Lung (tissue), 11 donors: ENCODE measurements at regions not wholly inside any gene's neighbourhood (a gene's known extent, or its start where the extent isn't known, plus 50 kb on each side); places are given as distances from the start of the nearest gene placed in this dataset.
"Not testable (repeated sequence)": the region's sequence is repeated elsewhere in the genome, so short reads cannot be mapped to it uniquely, and the experiment has no call there.

Source experiments
- ATAC-seq: fragments of 200-7000 bp; cut with Tn5 transposase; one replicate; pipeline ENCODE4 v1.9.1; 2020; ENCODE audit warnings: moderate number of reproducible peaks; ENCODE audit not compliant: insufficient read depth, low FRiP score
- DNase-seq, 3 donors: peaks; one replicate each; pipeline ENCODE4 v3.0.0-alpha.2; 2013 to 2017
- H3K27ac ChIP-seq, 2 donors: one replicate each; pipeline ENCODE4 v1.5.1; 2013; ENCODE audit warnings: mild to moderate bottlenecking in 2 of 2, moderate library complexity in 2 of 2, control low read depth in 1 of 2, inconsistent platforms in 1 of 2, low read depth in 1 of 2, low read length in 1 of 2
- H3K27me3 ChIP-seq, 3 donors: one replicate each; pipeline ENCODE4 v1.5.1; 2013; ENCODE audit warnings: low read length in 2 of 3; ENCODE audit not compliant: control insufficient read depth in 3 of 3, insufficient read depth in 3 of 3
- H3K36me3 ChIP-seq, 4 donors: one replicate each; pipeline ENCODE4 v1.5.1; 2013; ENCODE audit warnings: low read length in 4 of 4, mild to moderate bottlenecking in 1 of 4, moderate library complexity in 1 of 4; ENCODE audit not compliant: control insufficient read depth in 4 of 4, insufficient read depth in 4 of 4
- H3K4me1 ChIP-seq, 5 donors: one replicate each; pipeline ENCODE4 v1.5.1; 2013; ENCODE audit warnings: low read length in 5 of 5, mild to moderate bottlenecking in 2 of 5, moderate library complexity in 1 of 5; ENCODE audit not compliant: control insufficient read depth in 5 of 5, insufficient read depth in 5 of 5
- H3K4me3 ChIP-seq: one replicate; pipeline ENCODE4 v1.5.1; 2013; ENCODE audit warnings: mild to moderate bottlenecking, control low read depth, moderate library complexity
- H3K9ac ChIP-seq, 2 donors: one replicate each; pipeline ENCODE4 v1.5.1; 2013; ENCODE audit warnings: low read length in 2 of 2, control low read depth in 1 of 2; ENCODE audit not compliant: insufficient read depth in 1 of 2
- H3K9me3 ChIP-seq, 4 donors: one replicate each; pipeline ENCODE4 v1.5.1; 2013; ENCODE audit warnings: low read length in 3 of 4, mild to moderate bottlenecking in 1 of 4, moderate library complexity in 1 of 4; ENCODE audit not compliant: control insufficient read depth in 4 of 4, insufficient read depth in 3 of 4
- CTCF ChIP-seq: IDR thresholded peaks from 2 replicates; pipeline ENCODE4 v1.5.1; 2012; ENCODE audit warnings: mild to moderate bottlenecking; ENCODE audit errors: control extremely low read depth, extremely low read depth
- WGBS, 2 donors: extraction: QIAGEN DNeasy Blood & Tissue Kit; methylation state at CpG; one replicate each; pipeline ENCODE4 v1.1.7; 2013; 5-methylcytosine and 5-hydroxymethylcytosine counted together
- donor health status: control.
- donor health status: control.
- donor health status: Bipolar disorder and iron deficiency.
- donor health status: healthy.
- donor health status: DM: yes; HTN: yes; CAD: no.

GRCh38 chr9:752201-752600, 89.3 kb upstream of the DMRT1 start:
- Histone ChIP-seq H3K27ac (peak overlapping the region in 1 of 2 donors; percentile 68), H3K9me3 (no peaks in the 10 kb centered on the region), H3K9ac (no peak overlapping the region), H3K27me3 (peaks cover 0 to 3% (median 0%) of the 10 kb centered on the region in 3 donors), H3K4me1 (peaks cover 0 to 8% (median 0%) of the 10 kb centered on the region in 5 donors), H3K36me3 (peaks cover 0 to 4% (median 0%) of the 10 kb centered on the region in 4 donors), H3K4me3 (no peak overlapping the region)
- TF ChIP-seq CTCF: no peak
- DNase-seq (no peak), ATAC-seq (peak; percentile 14)
- WGBS, 2 donors: 88 to 94% methylated on average over 5 of the region's 5 CpGs

GRCh38 chr9:752681-753200, 88.8 kb upstream of the DMRT1 start:
- H3K4me1 ChIP-seq: peaks cover 0 to 8% (median 0%) of the 10 kb centered on the region in 5 donors
- H3K36me3 ChIP-seq: peaks cover 0 to 3% (median 0%) of the 10 kb centered on the region in 4 donors
- no peak for TF ChIP-seq CTCF
- H3K9ac ChIP-seq: no peak overlapping the region
- no peak for ATAC-seq
- peak overlapping the region in 1 of 2 donors; percentile 68 for H3K27ac ChIP-seq
- H3K27me3 ChIP-seq: peaks cover 0 to 3% (median 0%) of the 10 kb centered on the region in 3 donors
- H3K9me3 ChIP-seq: no peaks in the 10 kb centered on the region
- no peak overlapping the region for H3K4me3 ChIP-seq
- no peak for DNase-seq
- 67 to 96% methylated on average over 6 of the region's 6 CpGs for WGBS, 2 donors

- H3K27ac ChIP-seq, DNase-seq, H3K9me3 ChIP-seq, H3K27me3 ChIP-seq, ATAC-seq, H3K9ac ChIP-seq, H3K36me3 ChIP-seq, H3K4me1 ChIP-seq, H3K4me3 ChIP-seq: not testable (repeated sequence)
- WGBS, 2 donors: 90 to 97% methylated on average over 9 of the region's 9 CpGs
These were observed 87.8 kb upstream of the DMRT1 start for GRCh38 chr9:753734-754133.

- H3K4me3 ChIP-seq: no peak overlapping the region
- no peaks in the 10 kb centered on the region for H3K36me3 ChIP-seq
- H3K27me3 ChIP-seq: peaks cover 0 to 3% (median 0%) of the 10 kb centered on the region in 3 donors
- no peak for TF ChIP-seq CTCF
- ATAC-seq (no peak), DNase-seq (no peak)
- 76 to 85% methylated on average over 9 of the region's 9 CpGs for WGBS, 2 donors
- no peaks in the 10 kb centered on the region for H3K9me3 ChIP-seq
- no peak overlapping the region for H3K27ac ChIP-seq
- H3K9ac ChIP-seq: no peak overlapping the region
- peaks cover 0 to 8% (median 0%) of the 10 kb centered on the region in 5 donors for H3K4me1 ChIP-seq
These were observed 87.2 kb upstream of the DMRT1 start for GRCh38 chr9:754150-754931.
